Neural progenitor cell (in vitro differentiated cells): ENCODE measurements at regions not wholly inside any gene's neighbourhood (a gene's known extent, or its start where the extent isn't known, plus 50 kb on each side); places are given as distances from the start of the nearest gene placed in this dataset.
A peak's percentile ranks its signal among the peaks of the same experiment; 100 is the strongest.

Experiments
- DNase-seq: peaks from one replicate; pipeline ENCODE4 v3.0.0-alpha.2; 2016; ENCODE audit warnings: low spot score
- H2AFZ ChIP-seq: fragments of 200-600 bp; sonication (generic); replicated peaks from 2 replicates; pipeline ENCODE4 v1.6.1; 2016; ENCODE audit warnings: antibody characterized with exemption
- H3F3A ChIP-seq: fragments of 200-600 bp; sonication (generic); 2 replicates; pipeline ENCODE4 v1.6.1; 2016; ENCODE audit warnings: antibody characterized with exemption, low read depth
- H3K27ac ChIP-seq: fragments of 200-600 bp; sonication (generic); 2 replicates; pipeline ENCODE4 v1.5.1; 2016; ENCODE audit warnings: mild to moderate bottlenecking
- H3K27me3 ChIP-seq: fragments of 200-600 bp; sonication (generic); 2 replicates; pipeline ENCODE4 v1.6.1; 2016; ENCODE audit warnings: mild to moderate bottlenecking, moderate library complexity
- H3K36me3 ChIP-seq: fragments of 200-600 bp; sonication (generic); 2 replicates; pipeline ENCODE4 v1.5.1; 2016
- H3K4me1 ChIP-seq: fragments of 200-600 bp; sonication (generic); 2 replicates; pipeline ENCODE4 v1.6.1; 2016; ENCODE audit warnings: mixed run types
- H3K4me2 ChIP-seq: fragments of 200-600 bp; sonication (generic); 2 replicates; pipeline ENCODE4 v1.6.1; 2016
- H3K4me3 ChIP-seq: fragments of 200-600 bp; sonication (generic); 2 replicates; pipeline ENCODE4 v1.5.1; 2016
- H3K79me2 ChIP-seq: fragments of 200-600 bp; sonication (generic); 2 replicates; pipeline ENCODE4 v1.6.1; 2016; ENCODE audit warnings: low read depth
- H3K9ac ChIP-seq: fragments of 200-600 bp; sonication (generic); 2 replicates; pipeline ENCODE4 v1.6.1; 2016
- H3K9me3 ChIP-seq: fragments of 200-600 bp; sonication (generic); 2 replicates; pipeline ENCODE4 v1.5.1; 2016; ENCODE audit warnings: low read depth
- H4K20me1 ChIP-seq: fragments of 200-600 bp; sonication (generic); 2 replicates; pipeline ENCODE4 v1.6.1; 2016; ENCODE audit warnings: low read depth
- H3K27ac Mint-ChIP-seq: 3 replicates; pipeline ENCODE4 v1.8.0; 2021; ENCODE audit warnings: mixed read lengths
- H3K27me3 Mint-ChIP-seq: 2 replicates; pipeline ENCODE4 v1.8.0; 2022; ENCODE audit warnings: low read depth, mild to moderate bottlenecking, inconsistent platforms, moderate library complexity, mixed read lengths; ENCODE audit not compliant: insufficient read depth
- H3K36me3 Mint-ChIP-seq: 3 replicates; pipeline ENCODE4 v1.8.0; 2021; ENCODE audit warnings: mixed read lengths
- H3K4me1 Mint-ChIP-seq: 3 replicates; pipeline ENCODE4 v1.8.0; 2021; ENCODE audit warnings: mixed read lengths
- H3K4me3 Mint-ChIP-seq: 3 replicates; pipeline ENCODE4 v1.8.0; 2021; ENCODE audit warnings: mild to moderate bottlenecking, moderate library complexity, mixed read lengths
- H3K9me3 Mint-ChIP-seq: 3 replicates; pipeline ENCODE4 v1.8.0; 2020; ENCODE audit warnings: mixed read lengths
- EZH2 ChIP-seq: fragments of 200-600 bp; sonication (generic); IDR thresholded peaks from 2 replicates; pipeline ENCODE4 v1.6.1; 2017; ENCODE audit warnings: antibody characterized with exemption, mild to moderate bottlenecking, moderate library complexity
- EZH2phosphoT487 ChIP-seq: fragments of 200-600 bp; sonication (generic); IDR thresholded peaks from 2 replicates; pipeline ENCODE4 v1.6.1; 2017; ENCODE audit warnings: antibody characterized with exemption
- TF ChIP-seq, protein P1 (sequence below): fragments of 200-600 bp; sonication (generic); IDR thresholded peaks from 2 replicates; pipeline ENCODE4 v1.5.1; 2017; ENCODE audit warnings: antibody characterized with exemption, mild to moderate bottlenecking

DNA sequence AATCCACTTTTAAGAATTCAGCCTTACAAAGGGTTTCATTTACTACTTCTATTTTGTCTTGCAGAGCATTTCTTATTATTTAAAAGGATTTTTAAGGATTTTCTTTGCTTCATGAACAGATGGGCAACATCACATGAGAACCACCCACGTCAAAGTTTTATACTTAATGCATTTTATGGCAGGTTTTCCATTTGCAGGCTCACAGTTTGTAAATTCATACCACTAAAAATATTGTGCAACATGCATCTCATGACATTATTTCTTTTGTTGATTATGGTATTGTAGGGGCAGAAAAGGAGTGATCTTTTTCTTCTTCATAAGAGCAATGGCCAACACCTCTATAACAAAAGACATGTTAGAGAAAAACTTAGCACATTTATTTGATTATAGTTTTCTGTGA lies 554.0 kb upstream of the SPRY2 start:
- Mint-ChIP-seq H3K27me3 (peaks cover 2% of the 10 kb centered on the region), H3K9me3 (peaks cover 2% of the 10 kb centered on the region), H3K27ac (no peak overlapping the region), H3K36me3 (no peaks in the 10 kb centered on the region), H3K4me3 (no peak overlapping the region), H3K4me1 (no peaks in the 10 kb centered on the region)
- Histone ChIP-seq H3K27ac (no peak overlapping the region), H3K4me1 (no peaks in the 10 kb centered on the region), H3K9me3 (no peaks in the 10 kb centered on the region), H3K4me2 (no peak overlapping the region), H2AFZ (no peak overlapping the region), H3K9ac (no peak overlapping the region), H3K27me3 (no peaks in the 10 kb centered on the region), H3K4me3 (no peak overlapping the region), H4K20me1 (no peaks in the 10 kb centered on the region), H3F3A (no peaks in the 10 kb centered on the region), H3K36me3 (no peaks in the 10 kb centered on the region), H3K79me2 (no peaks in the 10 kb centered on the region)
- no peak for DNase-seq
- TF ChIP-seq EZH2 (no peak), EZH2phosphoT487 (no peak)
- TF ChIP-seq, protein P1, sequence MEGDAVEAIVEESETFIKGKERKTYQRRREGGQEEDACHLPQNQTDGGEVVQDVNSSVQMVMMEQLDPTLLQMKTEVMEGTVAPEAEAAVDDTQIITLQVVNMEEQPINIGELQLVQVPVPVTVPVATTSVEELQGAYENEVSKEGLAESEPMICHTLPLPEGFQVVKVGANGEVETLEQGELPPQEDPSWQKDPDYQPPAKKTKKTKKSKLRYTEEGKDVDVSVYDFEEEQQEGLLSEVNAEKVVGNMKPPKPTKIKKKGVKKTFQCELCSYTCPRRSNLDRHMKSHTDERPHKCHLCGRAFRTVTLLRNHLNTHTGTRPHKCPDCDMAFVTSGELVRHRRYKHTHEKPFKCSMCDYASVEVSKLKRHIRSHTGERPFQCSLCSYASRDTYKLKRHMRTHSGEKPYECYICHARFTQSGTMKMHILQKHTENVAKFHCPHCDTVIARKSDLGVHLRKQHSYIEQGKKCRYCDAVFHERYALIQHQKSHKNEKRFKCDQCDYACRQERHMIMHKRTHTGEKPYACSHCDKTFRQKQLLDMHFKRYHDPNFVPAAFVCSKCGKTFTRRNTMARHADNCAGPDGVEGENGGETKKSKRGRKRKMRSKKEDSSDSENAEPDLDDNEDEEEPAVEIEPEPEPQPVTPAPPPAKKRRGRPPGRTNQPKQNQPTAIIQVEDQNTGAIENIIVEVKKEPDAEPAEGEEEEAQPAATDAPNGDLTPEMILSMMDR = no peak

DNA sequence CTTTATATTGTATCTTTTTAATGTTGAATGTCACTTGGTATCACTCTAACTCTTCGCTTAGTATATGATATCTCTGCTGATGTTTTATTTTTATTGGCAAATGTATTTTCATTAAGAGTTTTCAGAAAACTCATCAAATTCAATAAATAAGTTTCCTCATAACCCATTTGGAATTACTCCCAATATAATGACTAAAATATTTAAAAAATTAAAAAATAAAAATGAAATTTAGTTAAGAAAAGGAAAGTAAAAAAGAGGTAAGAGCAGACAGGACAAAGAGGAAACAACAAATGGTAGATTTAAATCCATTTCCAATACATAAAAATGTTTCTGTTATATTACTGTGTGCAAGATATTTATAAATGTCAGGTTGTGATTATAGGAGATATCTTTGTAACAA lies 548.9 kb upstream of the SPRY2 start:
- H3K36me3 ChIP-seq = no peaks in the 10 kb centered on the region
- no peaks in the 10 kb centered on the region for H3K79me2 ChIP-seq
- no peaks in the 10 kb centered on the region for H3K27me3 Mint-ChIP-seq
- no peaks in the 10 kb centered on the region for H3K36me3 Mint-ChIP-seq
- no peak overlapping the region for H3K4me3 ChIP-seq
- DNase-seq = no peak
- H3K27ac Mint-ChIP-seq = no peak overlapping the region
- no peaks in the 10 kb centered on the region for H3K9me3 Mint-ChIP-seq
- no peaks in the 10 kb centered on the region for H3K4me1 ChIP-seq
- H3K4me2 ChIP-seq = no peak overlapping the region
- no peaks in the 10 kb centered on the region for H4K20me1 ChIP-seq
- no peak overlapping the region for H2AFZ ChIP-seq
- H3K27me3 ChIP-seq = no peaks in the 10 kb centered on the region
- H3K27ac ChIP-seq = no peak overlapping the region
- no peaks in the 10 kb centered on the region for H3K9me3 ChIP-seq
- no peak overlapping the region for H3K4me3 Mint-ChIP-seq
- TF ChIP-seq EZH2phosphoT487 = no peak
- TF ChIP-seq, protein P1 = no peak
- no peak for TF ChIP-seq EZH2
- no peaks in the 10 kb centered on the region for H3K4me1 Mint-ChIP-seq
- H3K9ac ChIP-seq = no peak overlapping the region
- H3F3A ChIP-seq = no peaks in the 10 kb centered on the region

DNA sequence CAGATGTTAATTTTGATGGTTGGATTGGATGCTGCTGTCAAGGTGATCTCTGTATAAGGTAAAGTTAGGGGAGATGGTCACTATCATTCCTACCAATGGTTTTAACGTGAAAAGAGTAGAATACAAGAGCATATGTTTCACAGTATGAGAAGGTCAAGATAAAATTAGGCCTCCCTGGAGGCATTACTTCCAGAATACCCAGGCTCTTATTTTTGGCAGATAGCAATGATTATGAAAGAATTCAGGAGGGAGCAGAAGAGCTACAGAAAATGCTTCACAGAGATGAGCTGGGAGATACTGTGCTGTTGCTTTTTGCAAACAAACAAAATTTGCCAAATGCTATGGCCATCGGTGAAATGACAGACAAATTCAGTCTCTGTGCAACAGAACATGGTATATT lies 547.5 kb upstream of the SPRY2 start:
- no peaks in the 10 kb centered on the region for H3K36me3 ChIP-seq
- H3K27ac ChIP-seq = no peak overlapping the region
- no peaks in the 10 kb centered on the region for H3K9me3 ChIP-seq
- Mint-ChIP-seq H3K27ac (no peak overlapping the region), H3K4me1 (no peaks in the 10 kb centered on the region), H3K36me3 (no peaks in the 10 kb centered on the region), H3K9me3 (no peaks in the 10 kb centered on the region), H3K27me3 (no peaks in the 10 kb centered on the region), H3K4me3 (no peak overlapping the region)
- no peaks in the 10 kb centered on the region for H3F3A ChIP-seq
- H3K4me2 ChIP-seq = no peak overlapping the region
- peak overlapping the region; percentile 34 for H2AFZ ChIP-seq
- H3K4me1 ChIP-seq = peaks cover 10% of the 10 kb centered on the region
- no peaks in the 10 kb centered on the region for H3K79me2 ChIP-seq
- H3K4me3 ChIP-seq = no peak overlapping the region
- H4K20me1 ChIP-seq = no peaks in the 10 kb centered on the region
- no peak overlapping the region for H3K9ac ChIP-seq
- no peaks in the 10 kb centered on the region for H3K27me3 ChIP-seq
- TF ChIP-seq EZH2phosphoT487 = no peak
- no peak for TF ChIP-seq EZH2
- TF ChIP-seq, protein P1 = no peak
- DNase-seq = no peak
